Thyroid gland (tissue), 4 donors: ENCODE measurements at regions not wholly inside any gene's neighbourhood (a gene's known extent, or its start where the extent isn't known, plus 50 kb on each side); places are given as distances from the start of the nearest gene placed in this dataset.

Experiments
- CTCF ChIP-seq, 6 experiments: fragments of 200-600 bp in 3 of 6; fragments of 450-650 bp in 3 of 6; sonication (generic) in 3 of 6; IDR thresholded peaks; one replicate each; pipeline ENCODE4 v1.5.1; 2016 to 2019; ENCODE audit warnings: antibody characterized with exemption in 6 of 6, mild to moderate bottlenecking in 2 of 6, inconsistent platforms in 1 of 6, moderate library complexity in 1 of 6
- POLR2A ChIP-seq, 2 donors: fragments of 450-650 bp; IDR thresholded peaks; one replicate each; pipeline ENCODE4 v1.6.1; 2017; ENCODE audit warnings: antibody characterized with exemption in 2 of 2, mild to moderate bottlenecking in 2 of 2, moderate library complexity in 1 of 2

- TF ChIP-seq CTCF (IDR thresholded peaks at IDR 0.05) (peak; percentile 28 to 77 (median 64)), POLR2A (IDR thresholded peaks at IDR 0.05) (no peak)
These were observed 406.2 kb upstream of the RARB start for GRCh38 chr3:25021816-25022215.
